ENCODE measurements at regions not wholly inside any gene's neighbourhood (a gene's known extent, or its start where the extent isn't known, plus 50 kb on each side); places are given as distances from the start of the nearest gene placed in this dataset.

- no peak for DNase-seq (ENCODE audit: extremely low spot score)
- no peak overlapping the region for H3K4me3 ChIP-seq (ENCODE audit: low read depth, low read length)
- H3K4me1 ChIP-seq (ENCODE audit: insufficient read depth) = no peaks in the 10 kb centered on the region
- H3K36me3 ChIP-seq (ENCODE audit: insufficient read depth) = no peaks in the 10 kb centered on the region
- WGBS = 92% methylated on average over 2 of the region's 2 CpGs
- H3K27ac ChIP-seq (ENCODE audit: low read depth) = no peak overlapping the region
Measured at GRCh38 chr5:97832645-97833296, 649.7 kb upstream of the RIOK2 start.

DNA sequence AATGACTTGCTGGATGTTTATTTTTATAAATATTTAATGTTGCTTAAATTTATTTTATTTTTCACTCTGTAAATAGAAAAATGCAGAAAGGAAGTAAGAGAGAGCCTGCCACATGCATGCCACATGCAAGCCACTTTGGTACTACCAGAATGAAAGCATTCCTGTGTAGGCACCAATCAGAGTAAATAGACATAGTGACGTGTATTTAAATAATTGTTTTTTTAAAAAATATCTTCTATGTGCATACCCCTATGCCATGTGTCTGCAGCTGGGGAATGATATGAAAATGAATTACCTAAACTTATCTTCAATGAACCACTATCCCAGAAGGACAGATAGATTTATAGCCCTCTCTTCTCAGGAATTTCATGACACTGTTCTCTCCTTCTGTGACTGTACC is 651.5 kb upstream of the RIOK2 start:
- WGBS = 89% methylated on average over 1 of the region's 1 CpG
- H3K4me3 ChIP-seq (ENCODE audit: low read depth, low read length) = no peak overlapping the region
- no peaks in the 10 kb centered on the region for H3K36me3 ChIP-seq (ENCODE audit: insufficient read depth)
- no peak for DNase-seq (ENCODE audit: extremely low spot score)
- H3K4me1 ChIP-seq (ENCODE audit: insufficient read depth) = no peaks in the 10 kb centered on the region
- H3K27ac ChIP-seq (ENCODE audit: low read depth) = no peak overlapping the region

GRCh38 chr5:97835112-97835511 is 652.1 kb upstream of the RIOK2 start:
- WGBS = 85% methylated on average over 1 of the region's 1 CpG
- no peak for DNase-seq (ENCODE audit: extremely low spot score)
- Histone ChIP-seq H3K4me1 (ENCODE audit: insufficient read depth) (no peaks in the 10 kb centered on the region), H3K27ac (ENCODE audit: low read depth) (no peak overlapping the region), H3K36me3 (ENCODE audit: insufficient read depth) (no peaks in the 10 kb centered on the region), H3K4me3 (ENCODE audit: low read depth, low read length) (no peak overlapping the region)

GRCh38 chr5:97836816-97837215 is 653.8 kb upstream of the RIOK2 start:
- no peak overlapping the region for H3K4me3 ChIP-seq (ENCODE audit: low read depth, low read length)
- H3K36me3 ChIP-seq (ENCODE audit: insufficient read depth) = no peaks in the 10 kb centered on the region
- no peak for DNase-seq (ENCODE audit: extremely low spot score)
- H3K27ac ChIP-seq (ENCODE audit: low read depth) = no peak overlapping the region
- WGBS = 91% methylated on average over 4 of the region's 4 CpGs
- no peaks in the 10 kb centered on the region for H3K4me1 ChIP-seq (ENCODE audit: insufficient read depth)

DNA sequence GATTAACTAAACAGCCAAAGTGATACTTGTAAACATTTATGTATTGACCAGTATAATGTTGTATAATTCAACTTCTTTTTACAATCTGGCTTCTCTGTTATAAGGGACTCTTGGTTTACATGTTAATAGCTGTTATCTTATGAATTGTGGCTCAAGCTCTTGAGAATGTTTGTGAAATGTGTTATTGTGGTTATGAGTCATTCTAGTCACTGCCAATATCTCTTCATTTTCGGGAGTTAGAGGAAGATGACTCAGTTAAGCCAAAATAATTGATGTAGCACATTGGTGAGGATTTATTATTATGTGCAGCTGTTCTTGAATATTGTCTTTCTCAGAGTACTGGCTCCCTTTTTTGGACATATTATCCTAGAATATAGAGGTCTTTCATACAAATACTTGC is 655.2 kb upstream of the RIOK2 start:
- H3K36me3 ChIP-seq (ENCODE audit: insufficient read depth) = no peaks in the 10 kb centered on the region
- no peak overlapping the region for H3K27ac ChIP-seq (ENCODE audit: low read depth)
- WGBS = 0% methylated on average over 1 of the region's 1 CpG
- H3K4me3 ChIP-seq (ENCODE audit: low read depth, low read length) = no peak overlapping the region
- H3K4me1 ChIP-seq (ENCODE audit: insufficient read depth) = no peaks in the 10 kb centered on the region
- no peak for DNase-seq (ENCODE audit: extremely low spot score)

GRCh38 chr5:97839341-97840086 is 656.5 kb upstream of the RIOK2 start:
- DNase-seq (ENCODE audit: extremely low spot score) = no peak
- no peaks in the 10 kb centered on the region for H3K4me1 ChIP-seq (ENCODE audit: insufficient read depth)
- no peaks in the 10 kb centered on the region for H3K36me3 ChIP-seq (ENCODE audit: insufficient read depth)
- H3K4me3 ChIP-seq (ENCODE audit: low read depth, low read length) = no peak overlapping the region
- no peak overlapping the region for H3K27ac ChIP-seq (ENCODE audit: low read depth)
- 46% methylated on average over 2 of the region's 2 CpGs for WGBS

DNA sequence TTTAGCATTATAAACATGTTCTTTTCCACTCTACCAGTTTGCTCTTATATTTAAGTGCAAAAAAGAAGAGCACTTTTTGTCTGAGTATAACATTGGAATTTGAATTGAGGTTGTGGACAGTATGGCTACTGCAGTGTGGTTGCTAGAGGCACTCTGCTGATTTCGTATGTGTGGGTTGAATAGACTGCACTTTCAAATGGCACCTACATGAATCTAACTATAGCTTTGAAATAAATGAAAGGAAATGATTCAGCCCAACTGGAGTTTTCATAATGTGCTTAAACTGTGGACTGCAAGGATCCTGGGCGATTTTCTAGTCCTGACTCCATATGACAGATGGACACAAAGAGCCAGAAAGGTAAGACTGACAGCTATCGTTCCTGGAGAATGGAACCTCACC is 657.6 kb upstream of the RIOK2 start:
- WGBS = 88% methylated on average over 3 of the region's 3 CpGs
- Histone ChIP-seq H3K4me1 (ENCODE audit: insufficient read depth) (no peaks in the 10 kb centered on the region), H3K36me3 (ENCODE audit: insufficient read depth) (no peaks in the 10 kb centered on the region), H3K4me3 (ENCODE audit: low read depth, low read length) (no peak overlapping the region), H3K27ac (ENCODE audit: low read depth) (no peak overlapping the region)
- DNase-seq (ENCODE audit: extremely low spot score) = no peak

GRCh38 chr5:97842687-97843086 is 659.6 kb upstream of the RIOK2 start:
- H3K4me3 ChIP-seq (ENCODE audit: low read depth, low read length) = no peak overlapping the region
- H3K27ac ChIP-seq (ENCODE audit: low read depth) = no peak overlapping the region
- DNase-seq (ENCODE audit: extremely low spot score) = no peak
- no peaks in the 10 kb centered on the region for H3K4me1 ChIP-seq (ENCODE audit: insufficient read depth)
- H3K36me3 ChIP-seq (ENCODE audit: insufficient read depth) = no peaks in the 10 kb centered on the region
- 88% methylated on average over 1 of the region's 1 CpG for WGBS

DNA sequence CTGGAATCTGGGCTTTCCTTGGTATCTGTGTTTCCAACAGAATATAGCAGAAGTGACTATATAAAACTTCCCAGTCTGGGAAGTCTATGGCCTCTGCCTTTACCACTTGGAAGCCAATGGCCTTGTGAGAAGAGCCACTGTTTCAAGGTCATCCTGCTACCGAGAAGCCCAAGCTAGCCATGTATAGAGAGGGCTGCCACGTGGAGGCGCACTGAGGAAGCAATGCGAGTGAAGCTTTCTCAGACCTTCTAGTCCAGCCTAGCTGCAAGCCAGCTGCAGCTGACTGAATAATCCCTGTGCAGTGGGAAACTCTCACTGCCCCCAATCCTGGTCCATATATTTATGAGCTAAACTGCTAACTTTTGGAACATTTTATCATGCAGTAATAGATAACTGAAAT is 661.8 kb upstream of the RIOK2 start:
- Histone ChIP-seq H3K36me3 (ENCODE audit: insufficient read depth) (no peaks in the 10 kb centered on the region), H3K4me3 (ENCODE audit: low read depth, low read length) (no peak overlapping the region), H3K27ac (ENCODE audit: low read depth) (no peak overlapping the region), H3K4me1 (ENCODE audit: insufficient read depth) (no peaks in the 10 kb centered on the region)
- no peak for DNase-seq (ENCODE audit: extremely low spot score)
- WGBS = 84% methylated on average over 4 of the region's 4 CpGs

GRCh38 chr5:97846643-97847042 is 663.6 kb upstream of the RIOK2 start:
- H3K4me1 ChIP-seq (ENCODE audit: insufficient read depth) = no peaks in the 10 kb centered on the region
- DNase-seq (ENCODE audit: extremely low spot score) = no peak
- H3K36me3 ChIP-seq (ENCODE audit: insufficient read depth) = no peaks in the 10 kb centered on the region
- H3K27ac ChIP-seq (ENCODE audit: low read depth) = no peak overlapping the region
- no peak overlapping the region for H3K4me3 ChIP-seq (ENCODE audit: low read depth, low read length)

GRCh38 chr5:97847920-97848631 is 665.0 kb upstream of the RIOK2 start:
- Histone ChIP-seq H3K4me3 (ENCODE audit: low read depth, low read length) (no peak overlapping the region), H3K36me3 (ENCODE audit: insufficient read depth) (no peaks in the 10 kb centered on the region), H3K4me1 (ENCODE audit: insufficient read depth) (no peaks in the 10 kb centered on the region), H3K27ac (ENCODE audit: low read depth) (no peak overlapping the region)
- DNase-seq (ENCODE audit: extremely low spot score) = no peak
- 89% methylated on average over 2 of the region's 2 CpGs for WGBS

- no peaks in the 10 kb centered on the region for H3K4me1 ChIP-seq (ENCODE audit: insufficient read depth)
- H3K27ac ChIP-seq (ENCODE audit: low read depth) = no peak overlapping the region
- no peak for DNase-seq (ENCODE audit: extremely low spot score)
- H3K4me3 ChIP-seq (ENCODE audit: low read depth, low read length) = no peak overlapping the region
- H3K36me3 ChIP-seq (ENCODE audit: insufficient read depth) = no peaks in the 10 kb centered on the region
- WGBS = 86% methylated on average over 1 of the region's 1 CpG
Measured at GRCh38 chr5:97851036-97851435, 668.0 kb upstream of the RIOK2 start.

DNA sequence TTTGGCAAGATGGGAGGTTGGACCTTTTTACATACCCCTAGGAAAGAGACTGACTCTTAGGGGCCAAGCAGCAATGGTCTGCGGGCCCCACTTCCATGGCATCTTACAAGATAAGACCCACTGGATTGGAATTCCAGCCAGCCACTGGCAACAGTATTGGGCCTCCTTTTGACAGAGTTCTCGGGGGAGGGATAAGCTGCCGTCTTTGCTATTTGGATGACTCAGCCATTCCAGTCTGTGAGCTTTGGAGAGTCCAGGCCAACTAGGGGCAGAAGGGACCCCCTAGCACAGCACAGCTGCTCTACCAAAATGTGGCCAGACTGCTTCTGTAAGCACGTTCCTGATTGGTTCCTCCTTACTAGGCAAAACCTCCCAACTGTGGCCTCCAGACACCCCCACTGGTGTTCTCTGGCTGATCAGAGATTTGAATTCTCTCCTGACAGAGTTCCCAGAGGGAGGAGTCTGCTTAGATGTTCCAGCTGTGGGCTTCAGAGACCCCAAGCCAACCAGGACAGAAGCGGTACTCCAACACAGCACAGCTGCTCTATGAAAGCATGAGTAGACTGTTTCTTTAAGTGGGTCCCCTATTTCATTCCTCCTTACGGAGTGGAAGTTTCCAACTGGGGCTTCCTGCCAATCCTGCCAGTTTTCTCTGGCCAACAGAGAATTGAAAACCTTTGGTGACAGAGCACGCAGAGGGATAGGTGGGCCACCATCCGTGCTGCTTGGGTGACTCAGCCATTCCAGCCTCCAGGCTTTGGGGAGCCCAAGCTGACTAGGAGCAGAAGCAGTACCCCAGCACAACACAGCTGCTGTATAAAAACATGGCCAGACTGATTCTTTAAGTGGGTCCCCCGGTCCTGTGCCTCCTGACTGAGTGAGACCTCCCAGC is 672.1 kb upstream of the RIOK2 start:
- Histone ChIP-seq H3K4me3 (ENCODE audit: low read depth, low read length) (no peak overlapping the region), H3K4me1 (ENCODE audit: insufficient read depth) (no peaks in the 10 kb centered on the region), H3K27ac (ENCODE audit: low read depth) (no peak overlapping the region), H3K36me3 (ENCODE audit: insufficient read depth) (no peaks in the 10 kb centered on the region)
- 66% methylated on average over 9 of the region's 9 CpGs for WGBS
- no peak for DNase-seq (ENCODE audit: extremely low spot score)
